Activated CD8-positive, alpha-beta T cell treated with anti-CD3 and anti-CD28 coated beads, Interleukin-2, amount 10 ng/mL, durations not matched to agents 7 days and 5 days (primary cell): ENCODE measurements at regions not wholly inside any gene's neighbourhood (a gene's known extent, or its start where the extent isn't known, plus 50 kb on each side); places are given as distances from the start of the nearest gene placed in this dataset.
"Not testable (repeated sequence)": the region's sequence is repeated elsewhere in the genome, so short reads cannot be mapped to it uniquely, and the experiment has no call there.

Experiments
- ATAC-seq: fragments of 150-1000 bp; cut with Tn5 transposase; one replicate; pipeline ENCODE4 v1.10.0; 2021; ENCODE audit warnings: moderate library complexity
- CTCF ChIA-PET: fragments of 350-600 bp; sonication (Branson Sonifier 250); formaldehyde crosslinking; loops from one replicate; lab custom pipeline; 2021; ENCODE audit warnings: antibody characterized with exemption; lab: Charles Lee
- POLR2A ChIA-PET: fragments of 350-600 bp; sonication (Branson Sonifier 250); formaldehyde crosslinking; loops from one replicate; lab custom pipeline; 2021; ENCODE audit warnings: antibody characterized with exemption; lab: Charles Lee
- DNase-seq: peaks from one replicate; pipeline ENCODE4 v3.0.0-alpha.2; 2020
- H3K27ac Mint-ChIP-seq: one replicate; pipeline ENCODE4 v1.8.0; 2021; ENCODE audit warnings: mild to moderate bottlenecking, mixed read lengths
- H3K27me3 Mint-ChIP-seq: one replicate; pipeline ENCODE4 v1.8.0; 2021; ENCODE audit warnings: low read depth, mixed read lengths
- H3K36me3 Mint-ChIP-seq: one replicate; pipeline ENCODE4 v1.8.0; 2021; ENCODE audit warnings: low read depth, mixed read lengths
- H3K4me1 Mint-ChIP-seq: one replicate; pipeline ENCODE4 v1.8.0; 2021; ENCODE audit warnings: low read depth, mixed read lengths
- H3K4me3 Mint-ChIP-seq: one replicate; pipeline ENCODE4 v1.8.0; 2021; ENCODE audit warnings: mild to moderate bottlenecking, mixed read lengths
- H3K9me3 Mint-ChIP-seq: one replicate; pipeline ENCODE4 v1.8.0; 2022; ENCODE audit warnings: mixed read lengths; ENCODE audit not compliant: insufficient read depth

- ATAC-seq: no peak
- ChIA-PET CTCF (no interaction called here), POLR2A (no interaction called here)
- Mint-ChIP-seq H3K27me3 (no peaks in the 10 kb centered on the region), H3K4me3 (no peak overlapping the region), H3K27ac (no peak overlapping the region), H3K9me3 (no peaks in the 10 kb centered on the region), H3K4me1 (no peaks in the 10 kb centered on the region), H3K36me3 (no peaks in the 10 kb centered on the region)
- DNase-seq: no peak
Measured at GRCh38 chr19:31041461-31041860, 307.8 kb downstream of the TSHZ3 start.

GRCh38 chr19:31039151-31039550 is 310.1 kb downstream of the TSHZ3 start:
- H3K36me3 Mint-ChIP-seq: no peaks in the 10 kb centered on the region
- H3K4me1 Mint-ChIP-seq: no peaks in the 10 kb centered on the region
- ATAC-seq: no peak
- POLR2A ChIA-PET: interaction anchor here (0.6 kb wide), 1 partner anchor 52 kb away, joined by 3 read pairs; no protein-coding TSS in a partner anchor
- no peak overlapping the region for H3K27ac Mint-ChIP-seq
- DNase-seq: no peak
- H3K4me3 Mint-ChIP-seq: no peak overlapping the region
- H3K9me3 Mint-ChIP-seq: no peaks in the 10 kb centered on the region
- CTCF ChIA-PET: no interaction called here
- no peaks in the 10 kb centered on the region for H3K27me3 Mint-ChIP-seq

GRCh38 chr19:31037286-31037980 is 311.8 kb downstream of the TSHZ3 start:
- no peak overlapping the region for H3K4me3 Mint-ChIP-seq
- peaks cover 1% of the 10 kb centered on the region for H3K27me3 Mint-ChIP-seq
- no peak for ATAC-seq
- no peaks in the 10 kb centered on the region for H3K36me3 Mint-ChIP-seq
- no peak for DNase-seq
- H3K9me3 Mint-ChIP-seq: no peaks in the 10 kb centered on the region
- H3K4me1 Mint-ChIP-seq: no peaks in the 10 kb centered on the region
- no peak overlapping the region for H3K27ac Mint-ChIP-seq
- CTCF ChIA-PET: no interaction called here
- POLR2A ChIA-PET: no interaction called here

GRCh38 chr19:31031455-31031854 is 317.8 kb downstream of the TSHZ3 start:
- H3K4me1 Mint-ChIP-seq, DNase-seq, H3K36me3 Mint-ChIP-seq, H3K4me3 Mint-ChIP-seq, CTCF ChIA-PET, ATAC-seq, H3K27me3 Mint-ChIP-seq, POLR2A ChIA-PET, H3K27ac Mint-ChIP-seq, H3K9me3 Mint-ChIP-seq: not testable (repeated sequence)

GRCh38 chr19:31023038-31023437 is 326.2 kb downstream of the TSHZ3 start:
- Mint-ChIP-seq H3K27me3 (no peaks in the 10 kb centered on the region), H3K27ac (no peak overlapping the region), H3K4me1 (no peaks in the 10 kb centered on the region), H3K4me3 (no peak overlapping the region), H3K36me3 (no peaks in the 10 kb centered on the region), H3K9me3 (peaks cover 11% of the 10 kb centered on the region)
- POLR2A ChIA-PET: no interaction called here
- CTCF ChIA-PET: no interaction called here
- ATAC-seq: no peak
- DNase-seq: no peak

- ATAC-seq: no peak
- Mint-ChIP-seq H3K27me3 (no peaks in the 10 kb centered on the region), H3K27ac (no peak overlapping the region), H3K36me3 (no peaks in the 10 kb centered on the region), H3K9me3 (no peaks in the 10 kb centered on the region), H3K4me1 (peaks cover 9% of the 10 kb centered on the region), H3K4me3 (no peak overlapping the region)
- no peak for DNase-seq
- ChIA-PET POLR2A (no interaction called here), CTCF (no interaction called here)
Measured at GRCh38 chr19:31018936-31019335, 330.3 kb downstream of the TSHZ3 start.

- no peak overlapping the region for H3K27ac Mint-ChIP-seq
- CTCF ChIA-PET: no interaction called here
- ATAC-seq (no peak), DNase-seq (no peak)
- H3K36me3 Mint-ChIP-seq: no peaks in the 10 kb centered on the region
- POLR2A ChIA-PET: no interaction called here
- H3K27me3 Mint-ChIP-seq: no peaks in the 10 kb centered on the region
- H3K4me1 Mint-ChIP-seq: peaks cover 9% of the 10 kb centered on the region
- H3K9me3 Mint-ChIP-seq: no peaks in the 10 kb centered on the region
- H3K4me3 Mint-ChIP-seq: no peak overlapping the region
Measured at GRCh38 chr19:31015778-31016177, 333.5 kb downstream of the TSHZ3 start.

GRCh38 chr19:31014668-31015067 is 334.6 kb downstream of the TSHZ3 start:
- Mint-ChIP-seq H3K9me3 (no peaks in the 10 kb centered on the region), H3K4me1 (peaks cover 9% of the 10 kb centered on the region), H3K4me3 (no peak overlapping the region), H3K36me3 (no peaks in the 10 kb centered on the region), H3K27me3 (no peaks in the 10 kb centered on the region), H3K27ac (no peak overlapping the region)
- POLR2A ChIA-PET: no interaction called here
- CTCF ChIA-PET: no interaction called here
- DNase-seq: no peak
- no peak for ATAC-seq

- H3K9me3 Mint-ChIP-seq: no peaks in the 10 kb centered on the region
- no peak for DNase-seq
Measured at GRCh38 chr19:31013384-31014020, 335.7 kb downstream of the TSHZ3 start.

GRCh38 chr19:31002518-31003244 is 346.6 kb downstream of the TSHZ3 start:
- ChIA-PET CTCF (no interaction called here), POLR2A (no interaction called here)
- H3K36me3 Mint-ChIP-seq: no peaks in the 10 kb centered on the region
- DNase-seq: no peak
- H3K4me1 Mint-ChIP-seq: no peaks in the 10 kb centered on the region
- peaks cover 6% of the 10 kb centered on the region for H3K9me3 Mint-ChIP-seq
- no peak overlapping the region for H3K4me3 Mint-ChIP-seq
- H3K27me3 Mint-ChIP-seq: no peaks in the 10 kb centered on the region
- no peak for ATAC-seq
- no peak overlapping the region for H3K27ac Mint-ChIP-seq

More at GRCh38 chr19:31013384-31014020, 335.7 kb downstream of the TSHZ3 start:
- Mint-ChIP-seq H3K27me3 (no peaks in the 10 kb centered on the region), H3K4me3 (no peak overlapping the region), H3K36me3 (no peaks in the 10 kb centered on the region), H3K4me1 (peaks cover 9% of the 10 kb centered on the region), H3K27ac (no peak overlapping the region)
- POLR2A ChIA-PET: no interaction called here
- ATAC-seq: no peak
- CTCF ChIA-PET: no interaction called here

GRCh38 chr19:31001991-31002390 is 347.2 kb downstream of the TSHZ3 start:
- ChIA-PET POLR2A (no interaction called here), CTCF (no interaction called here)
- peaks cover 6% of the 10 kb centered on the region for H3K9me3 Mint-ChIP-seq
- no peaks in the 10 kb centered on the region for H3K4me1 Mint-ChIP-seq
- no peaks in the 10 kb centered on the region for H3K27me3 Mint-ChIP-seq
- no peak overlapping the region for H3K27ac Mint-ChIP-seq
- H3K36me3 Mint-ChIP-seq: no peaks in the 10 kb centered on the region
- no peak for DNase-seq
- H3K4me3 Mint-ChIP-seq: no peak overlapping the region
- ATAC-seq: no peak

- H3K36me3 Mint-ChIP-seq: no peaks in the 10 kb centered on the region
- no peak overlapping the region for H3K4me3 Mint-ChIP-seq
- H3K4me1 Mint-ChIP-seq: no peaks in the 10 kb centered on the region
- peaks cover 6% of the 10 kb centered on the region for H3K9me3 Mint-ChIP-seq
- no peak overlapping the region for H3K27ac Mint-ChIP-seq
- DNase-seq: no peak
- H3K27me3 Mint-ChIP-seq: no peaks in the 10 kb centered on the region
- CTCF ChIA-PET: no interaction called here
- POLR2A ChIA-PET: no interaction called here
- ATAC-seq: no peak
Measured at GRCh38 chr19:31000913-31001312, 348.3 kb downstream of the TSHZ3 start.
